Neural cell (in vitro differentiated cells): ENCODE measurements at regions not wholly inside any gene's neighbourhood (a gene's known extent, or its start where the extent isn't known, plus 50 kb on each side); places are given as distances from the start of the nearest gene placed in this dataset.

Experiments used
- CTCF ChIP-seq: fragments of 450-650 bp; IDR thresholded peaks from 2 replicates; pipeline ENCODE4 v1.5.1; 2014; ENCODE audit warnings: antibody characterized with exemption, mild to moderate bottlenecking, moderate library complexity; ENCODE audit not compliant: poor library complexity, severe bottlenecking
- POLR2AphosphoS5 ChIP-seq: IDR thresholded peaks from 2 replicates; pipeline ENCODE4 v1.6.1; 2012
- SMC3 ChIP-seq: fragments of 450-650 bp; conservative IDR thresholded peaks from 2 replicates; pipeline ENCODE4 v1.6.1; 2014; ENCODE audit warnings: antibody characterized with exemption, mild to moderate bottlenecking, moderate library complexity; ENCODE audit not compliant: poor library complexity

DNA sequence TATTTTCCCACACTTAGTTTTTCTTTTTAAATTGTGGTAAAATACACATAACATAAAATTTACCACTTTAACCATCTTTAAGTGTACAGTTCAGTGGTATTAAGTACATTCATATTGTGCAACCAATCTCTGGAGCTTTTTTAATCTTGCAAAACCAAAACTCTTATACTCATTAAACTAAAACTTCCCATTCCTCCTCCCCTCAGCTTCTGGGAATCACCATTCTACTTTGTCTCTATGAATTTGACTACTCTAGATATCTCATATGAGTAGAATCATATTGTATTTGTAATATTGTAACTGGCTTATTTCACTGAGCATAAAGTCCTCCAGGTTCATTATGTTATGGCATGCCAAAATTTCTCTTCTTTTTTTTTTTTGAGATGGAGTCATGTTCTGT is 86.4 kb upstream of the JAZF1 start:
- TF ChIP-seq CTCF (no peak), SMC3 (no peak), POLR2AphosphoS5 (no peak)
